Heart left ventricle (tissue), 16 donors: ENCODE measurements at regions not wholly inside any gene's neighbourhood (a gene's known extent, or its start where the extent isn't known, plus 50 kb on each side); places are given as distances from the start of the nearest gene placed in this dataset.

Experiments
- ATAC-seq, 4 donors: fragments of 200-7000 bp; cut with Tn5 transposase; one replicate each; pipeline ENCODE4 v1.9.1; 2020 to 2022; ENCODE audit warnings: moderate library complexity in 4 of 4, mild to moderate bottlenecking in 3 of 4, moderate number of reproducible peaks in 1 of 4
- DNase-seq, 5 donors: peaks; one replicate each; pipeline ENCODE4 v3.0.0-alpha.2; 2020
- H3K27ac ChIP-seq, 12 donors: fragments of 200-600 bp; sonication (generic) in 4 of 12; one replicate each; pipeline versions ENCODE4 v1.5.0 to v1.8.0; 2016 to 2022; ENCODE audit warnings: mild to moderate bottlenecking in 2 of 12
- H3K27me3 ChIP-seq, 9 donors: fragments of 200-600 bp; sonication (generic) in 2 of 9; one replicate each; pipeline versions ENCODE4 v1.5.1 to v1.8.0; 2016 to 2022; ENCODE audit warnings: mild to moderate bottlenecking in 3 of 9
- H3K36me3 ChIP-seq, 9 donors: fragments of 200-600 bp; sonication (generic) in 2 of 9; one replicate each; pipeline versions ENCODE4 v1.5.0 to v1.8.0; 2018 to 2022; ENCODE audit warnings: mild to moderate bottlenecking in 2 of 9
- H3K4me1 ChIP-seq, 12 donors: fragments of 200-600 bp; sonication (generic) in 4 of 12; one replicate each; pipeline versions ENCODE4 v1.5.0 to v1.8.0; 2016 to 2022; ENCODE audit warnings: mild to moderate bottlenecking in 3 of 12
- H3K4me3 ChIP-seq, 12 donors: fragments of 200-600 bp; sonication (generic) in 4 of 12; one replicate each; pipeline versions ENCODE4 v1.5.0 to v1.8.0; 2017 to 2022; ENCODE audit warnings: mild to moderate bottlenecking in 9 of 12, moderate library complexity in 4 of 12
- H3K9me3 ChIP-seq, 12 donors: fragments of 200-600 bp; sonication (generic) in 4 of 12; one replicate each; pipeline versions ENCODE4 v1.5.0 to v1.8.0; 2016 to 2022; ENCODE audit warnings: mild to moderate bottlenecking in 1 of 12
- CTCF ChIP-seq, 12 donors: fragments of 200-600 bp; sonication (generic) in 4 of 12; IDR thresholded peaks; one replicate each; pipeline versions ENCODE4 v1.5.0 to v1.8.0; 2018 to 2022; ENCODE audit warnings: antibody characterized with exemption in 12 of 12, mild to moderate bottlenecking in 5 of 12
- POLR2A ChIP-seq, 2 donors: fragments of 450-650 bp; IDR thresholded peaks; one replicate each; pipeline ENCODE4 v1.6.1; 2017; ENCODE audit warnings: antibody characterized with exemption in 2 of 2, mild to moderate bottlenecking in 2 of 2, moderate library complexity in 2 of 2
- WGBS, 4 donors: extraction: QIAGEN DNeasy Blood & Tissue Kit in 2 of 4; methylation state at CpG; one replicate each; pipeline versions ENCODE4 v1.1.5 to v1.1.7; 2013 to 2018; 5-methylcytosine and 5-hydroxymethylcytosine counted together
- intact Hi-C, 10 donors: fragments of 100-400 bp; cut with DNase I; formaldehyde crosslinking; loops; one replicate each; pipeline versions ENCODE4 v1.11.1 to v1.14.2; 2022
- donor health status: ischemic (EF 13 %, LVEDD 7.1; RV severe dilation, severe dysfunction).
- donor health status: healthy with polysubstance abuse.
- donor health status: DM: no; HTN: yes; CAD: no.
- donor health status: DM: no; HTN: no; CAD: no.
- donor health status: ischemic (EF 25% LVEDD 6.9; RV normal size, moderate dysfunction).
- donor health status: ischemic (EF 25% LVEDD 5.7; RV mildly dilated, moderate dysfunction).
- donor health status: healthy.
- donor health status: DM: yes; HTN: yes; CAD: no.
- donor health status: ischemic (EF 35%, LVEDD 5.7; RV mildly dilated, moderate dysfunction).
- donor health status: nonischemic (EF 11% LVEDD 7.7; RV severe dilation, severe dysfunction).
- donor health status: DM: yes; HTN: yes; CAD: no.
- donor health status: PGD.
- donor health status: ischemic (EF 29% LVEDD 5.4; RV normal size, mild dysfunction).
- donor health status: nonischemic (EF 23%, LVEDD 6.1; RV moderate dilation, normal function).

GRCh38 chr5:35393901-35394300, 163.6 kb upstream of the PRLR start:
- no peak overlapping the region for H3K27ac ChIP-seq
- intact Hi-C loops: no loop called here
- no peak overlapping the region for H3K4me3 ChIP-seq
- no peaks in the 10 kb centered on the region for H3K27me3 ChIP-seq
- WGBS, 4 donors: 77 to 85% (median 82%) methylated on average over 4 of the region's 4 CpGs
- ATAC-seq: no peak
- no peaks in the 10 kb centered on the region for H3K36me3 ChIP-seq
- DNase-seq: no peak
- H3K4me1 ChIP-seq: no peaks in the 10 kb centered on the region
- H3K9me3 ChIP-seq: peaks cover 0 to 12% (median 0%) of the 10 kb centered on the region in 12 donors
- TF ChIP-seq CTCF (IDR thresholded peaks at IDR 0.05) (no peak), POLR2A (IDR thresholded peaks at IDR 0.05) (no peak)

- H3K4me1 ChIP-seq: no peaks in the 10 kb centered on the region
- no peaks in the 10 kb centered on the region for H3K27me3 ChIP-seq
- WGBS, 4 donors: 78 to 85% (median 82%) methylated on average over 2 of the region's 2 CpGs; no CpG with 5 or more reads in 1 of the 4 donors
- TF ChIP-seq CTCF (IDR thresholded peaks at IDR 0.05) (no peak), POLR2A (IDR thresholded peaks at IDR 0.05) (no peak)
- intact Hi-C loops: no loop called here
- no peak overlapping the region for H3K4me3 ChIP-seq
- H3K9me3 ChIP-seq: peaks cover 0 to 6% (median 0%) of the 10 kb centered on the region in 12 donors
- no peak overlapping the region for H3K27ac ChIP-seq
- ATAC-seq (no peak), DNase-seq (no peak)
- H3K36me3 ChIP-seq: no peaks in the 10 kb centered on the region
These were observed 154.4 kb upstream of the PRLR start for GRCh38 chr5:35384658-35385057.

GRCh38 chr5:35383041-35383440, 152.8 kb upstream of the PRLR start:
- Histone ChIP-seq H3K27me3 (no peaks in the 10 kb centered on the region), H3K9me3 (peaks cover 0 to 3% (median 0%) of the 10 kb centered on the region in 12 donors), H3K4me1 (no peaks in the 10 kb centered on the region), H3K4me3 (no peak overlapping the region), H3K36me3 (no peaks in the 10 kb centered on the region), H3K27ac (no peak overlapping the region)
- intact Hi-C loops: no loop called here
- TF ChIP-seq CTCF (IDR thresholded peaks at IDR 0.05) (no peak), POLR2A (IDR thresholded peaks at IDR 0.05) (no peak)
- 77 to 90% (median 83%) methylated on average over 3 of the region's 3 CpGs for WGBS, 4 donors
- ATAC-seq (no peak), DNase-seq (no peak)

- Histone ChIP-seq H3K9me3 (no peaks in the 10 kb centered on the region), H3K4me3 (no peak overlapping the region), H3K27me3 (no peaks in the 10 kb centered on the region), H3K27ac (no peak overlapping the region), H3K36me3 (no peaks in the 10 kb centered on the region), H3K4me1 (no peaks in the 10 kb centered on the region)
- TF ChIP-seq CTCF (IDR thresholded peaks at IDR 0.05) (no peak), POLR2A (IDR thresholded peaks at IDR 0.05) (no peak)
- DNase-seq (no peak), ATAC-seq (no peak)
- intact Hi-C loops: no loop called here
- WGBS, 4 donors: 57 to 61% (median 60%) methylated on average over 4 of the region's 4 CpGs
These were observed 147.4 kb upstream of the PRLR start for GRCh38 chr5:35377653-35378052.
